Lower lobe of right lung (tissue), 2 donors: ENCODE measurements at regions not wholly inside any gene's neighbourhood (a gene's known extent, or its start where the extent isn't known, plus 50 kb on each side); places are given as distances from the start of the nearest gene placed in this dataset.

Source experiments
- ATAC-seq, 2 donors: fragments of 200-7000 bp; cut with Tn5 transposase; one replicate each; pipeline ENCODE4 v1.9.1; 2020 to 2022; ENCODE audit warnings: mild to moderate bottlenecking in 2 of 2, moderate library complexity in 2 of 2
- DNase-seq: peaks from one replicate; pipeline ENCODE4 v3.0.0-alpha.2; 2020
- H3K27ac ChIP-seq: fragments of 200-600 bp; one replicate; pipeline ENCODE4 v1.8.0; 2022
- H3K27me3 ChIP-seq: fragments of 200-600 bp; one replicate; pipeline ENCODE4 v1.8.0; 2022; ENCODE audit warnings: low read depth
- H3K36me3 ChIP-seq: fragments of 200-600 bp; one replicate; pipeline ENCODE4 v1.8.0; 2022; ENCODE audit warnings: mild to moderate bottlenecking
- H3K4me1 ChIP-seq: fragments of 200-600 bp; one replicate; pipeline ENCODE4 v1.8.0; 2022
- H3K4me3 ChIP-seq: fragments of 200-600 bp; one replicate; pipeline ENCODE4 v1.8.0; 2022; ENCODE audit warnings: mild to moderate bottlenecking
- H3K9me3 ChIP-seq: fragments of 200-600 bp; one replicate; pipeline ENCODE4 v1.8.0; 2022
- intact Hi-C: fragments of 100-400 bp; cut with DNase I; formaldehyde crosslinking; loops from one replicate; pipeline ENCODE4 v1.11.0; 2022
- TF ChIP-seq, protein P1 (sequence below): fragments of 200-600 bp; IDR thresholded peaks from one replicate; pipeline ENCODE4 v1.8.0; 2022; ENCODE audit warnings: antibody characterized with exemption, mild to moderate bottlenecking
- donor health status: DM: no; HTN: yes; CAD: no; lungs with severe emphysema.

DNA sequence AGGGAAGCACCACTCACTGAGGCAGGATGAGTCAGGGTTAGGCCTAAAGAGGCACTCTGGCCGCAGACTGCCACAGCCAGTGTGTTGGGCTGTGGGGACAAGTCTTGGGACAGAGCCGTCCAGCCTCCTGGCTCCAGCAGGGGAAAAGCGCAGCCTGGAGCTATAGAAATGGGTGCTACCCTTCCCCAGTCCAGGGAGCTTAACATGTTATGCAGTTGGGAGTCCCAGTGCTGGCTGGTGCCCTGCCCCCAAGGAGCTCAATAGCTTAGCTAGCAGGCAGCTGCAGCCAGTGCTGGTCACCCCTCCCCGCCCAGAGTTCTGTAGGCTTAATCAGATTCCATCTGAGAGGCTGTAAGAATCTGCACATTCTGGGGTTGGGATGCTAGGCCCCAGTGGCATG is 399.6 kb upstream of the TUSC1 start:
- DNase-seq, result peak; percentile 24
- ATAC-seq, result no peak
- no peaks in the 10 kb centered on the region for H3K4me1 ChIP-seq
- TF ChIP-seq, protein P1, sequence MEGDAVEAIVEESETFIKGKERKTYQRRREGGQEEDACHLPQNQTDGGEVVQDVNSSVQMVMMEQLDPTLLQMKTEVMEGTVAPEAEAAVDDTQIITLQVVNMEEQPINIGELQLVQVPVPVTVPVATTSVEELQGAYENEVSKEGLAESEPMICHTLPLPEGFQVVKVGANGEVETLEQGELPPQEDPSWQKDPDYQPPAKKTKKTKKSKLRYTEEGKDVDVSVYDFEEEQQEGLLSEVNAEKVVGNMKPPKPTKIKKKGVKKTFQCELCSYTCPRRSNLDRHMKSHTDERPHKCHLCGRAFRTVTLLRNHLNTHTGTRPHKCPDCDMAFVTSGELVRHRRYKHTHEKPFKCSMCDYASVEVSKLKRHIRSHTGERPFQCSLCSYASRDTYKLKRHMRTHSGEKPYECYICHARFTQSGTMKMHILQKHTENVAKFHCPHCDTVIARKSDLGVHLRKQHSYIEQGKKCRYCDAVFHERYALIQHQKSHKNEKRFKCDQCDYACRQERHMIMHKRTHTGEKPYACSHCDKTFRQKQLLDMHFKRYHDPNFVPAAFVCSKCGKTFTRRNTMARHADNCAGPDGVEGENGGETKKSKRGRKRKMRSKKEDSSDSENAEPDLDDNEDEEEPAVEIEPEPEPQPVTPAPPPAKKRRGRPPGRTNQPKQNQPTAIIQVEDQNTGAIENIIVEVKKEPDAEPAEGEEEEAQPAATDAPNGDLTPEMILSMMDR, result no peak
- no peaks in the 10 kb centered on the region for H3K27me3 ChIP-seq
- H3K27ac ChIP-seq, result no peak overlapping the region
- no peak overlapping the region for H3K4me3 ChIP-seq
- intact Hi-C loops, result no loop called here
- H3K36me3 ChIP-seq, result no peaks in the 10 kb centered on the region
- H3K9me3 ChIP-seq, result peaks cover 9% of the 10 kb centered on the region

DNA sequence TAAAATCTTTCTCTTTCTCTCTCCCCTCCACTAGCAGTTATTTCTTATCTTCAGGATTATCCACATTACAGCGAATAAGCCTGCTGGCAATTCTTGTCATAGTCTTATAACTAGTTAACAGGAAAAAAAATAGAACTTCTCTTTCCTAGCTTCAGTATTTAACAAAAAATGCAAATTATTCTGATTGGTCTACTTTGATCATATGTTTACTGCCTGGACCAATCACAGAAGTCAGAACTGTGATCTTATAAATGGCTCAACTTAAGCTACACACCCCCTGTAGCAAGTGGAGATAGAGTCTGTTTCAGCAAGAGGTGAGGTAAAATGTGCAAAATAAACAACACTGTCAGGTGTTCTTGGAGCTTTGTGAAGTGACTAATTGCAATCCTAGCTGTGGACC is 389.4 kb upstream of the TUSC1 start:
- Histone ChIP-seq H3K9me3 (peaks cover 7% of the 10 kb centered on the region), H3K4me3 (no peak overlapping the region), H3K4me1 (no peaks in the 10 kb centered on the region), H3K27ac (no peak overlapping the region), H3K36me3 (no peaks in the 10 kb centered on the region), H3K27me3 (no peaks in the 10 kb centered on the region)
- ATAC-seq (no peak), DNase-seq (no peak)
- TF ChIP-seq, protein P1, result no peak
- intact Hi-C loops, result no loop called here

DNA sequence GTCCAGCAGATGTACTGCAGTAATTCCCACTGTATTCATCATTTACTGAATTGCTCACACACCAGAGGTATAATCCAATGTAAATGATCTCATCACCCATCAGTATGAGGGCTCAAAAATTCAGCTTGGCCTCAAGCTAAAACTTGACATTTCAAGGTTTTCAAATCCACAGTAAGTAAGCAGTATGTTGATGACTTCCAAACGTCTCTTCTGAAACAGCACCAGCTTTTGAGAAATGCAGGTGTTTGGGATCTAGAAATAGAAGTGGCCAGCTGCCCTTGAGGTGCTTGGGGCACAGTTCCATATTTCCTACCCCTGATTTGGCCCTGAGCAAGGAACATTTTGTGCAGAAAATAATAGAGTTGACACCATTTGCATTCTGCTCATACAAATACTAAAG is 388.0 kb upstream of the TUSC1 start:
- intact Hi-C loops, result no loop called here

DNA sequence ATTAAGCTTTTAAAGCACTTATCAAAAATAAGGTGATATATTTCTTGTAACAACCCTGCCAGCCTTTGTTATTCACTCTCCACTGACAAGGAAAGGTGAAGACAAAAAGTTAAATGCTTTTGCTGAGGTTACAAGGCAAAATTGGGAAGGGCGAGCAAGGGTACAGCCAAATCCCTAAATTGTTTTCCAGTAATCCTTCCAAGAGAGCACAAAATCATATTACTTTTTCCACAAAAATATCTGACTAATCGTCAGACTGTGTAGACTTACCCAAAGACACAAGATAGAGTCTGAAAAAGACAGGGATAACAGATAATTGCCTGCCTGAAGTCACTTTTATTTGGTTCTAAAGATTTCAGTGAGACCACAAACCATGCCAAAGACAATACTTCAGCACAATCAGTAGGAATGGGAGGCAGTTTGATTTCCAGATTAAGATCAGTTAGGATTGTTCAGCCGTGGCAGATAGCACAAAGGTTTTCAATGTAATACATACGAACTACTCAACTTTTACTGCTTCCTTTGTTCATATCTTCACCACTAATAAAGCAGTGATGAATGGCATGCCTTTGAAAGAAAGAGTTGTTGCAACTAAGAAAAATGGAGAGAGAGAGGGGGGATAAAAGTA is 383.8 kb upstream of the TUSC1 start:
- Histone ChIP-seq H3K27me3 (no peaks in the 10 kb centered on the region), H3K9me3 (no peaks in the 10 kb centered on the region), H3K27ac (no peak overlapping the region), H3K36me3 (no peaks in the 10 kb centered on the region), H3K4me1 (no peaks in the 10 kb centered on the region), H3K4me3 (no peak overlapping the region)
- TF ChIP-seq, protein P1, result no peak
- DNase-seq (no peak), ATAC-seq (no peak)
- intact Hi-C loops, result no loop called here

More for the DNA sequence above, 388.0 kb upstream of the TUSC1 start:
- Histone ChIP-seq H3K4me1 (no peaks in the 10 kb centered on the region), H3K27me3 (no peaks in the 10 kb centered on the region), H3K9me3 (no peaks in the 10 kb centered on the region), H3K36me3 (no peaks in the 10 kb centered on the region), H3K4me3 (no peak overlapping the region), H3K27ac (no peak overlapping the region)
- TF ChIP-seq, protein P1, result no peak
- ATAC-seq (no peak), DNase-seq (no peak)

DNA sequence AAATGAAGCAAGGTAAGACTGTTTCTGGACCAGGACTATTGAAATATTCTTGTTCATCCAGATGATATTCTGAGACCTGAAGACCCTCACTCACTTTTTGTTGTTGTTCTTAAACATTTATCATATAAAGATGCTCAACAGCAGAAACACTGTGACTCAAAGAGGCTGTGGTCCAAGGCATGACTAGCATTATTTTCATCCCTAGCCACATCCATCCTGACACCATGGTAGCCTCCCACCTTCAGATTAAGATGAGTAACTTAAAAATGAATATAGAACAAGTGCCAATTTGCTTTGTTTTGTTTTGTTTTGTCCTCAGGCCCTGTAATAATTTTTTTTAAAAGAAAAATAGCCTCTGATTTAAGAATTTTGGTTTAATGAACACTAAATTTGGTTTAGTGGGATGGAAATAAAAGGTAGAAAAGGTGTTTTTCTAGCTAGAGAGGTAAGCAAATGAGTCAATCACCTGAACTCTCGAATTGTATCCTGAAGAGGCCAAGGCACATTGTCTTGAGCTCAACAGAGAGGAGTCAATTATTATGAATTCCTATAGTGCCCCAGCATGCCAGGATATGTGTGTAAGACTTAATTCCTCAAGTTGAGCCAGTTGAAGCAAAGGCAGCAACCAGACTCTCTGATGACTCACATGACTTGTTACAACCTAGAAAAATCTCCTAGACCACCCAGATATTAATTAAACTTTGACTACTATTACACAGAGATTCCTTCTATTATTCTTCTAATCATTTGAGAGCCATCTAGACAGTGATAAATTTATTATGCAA is 380.1 kb upstream of the TUSC1 start:
- Histone ChIP-seq H3K36me3 (no peaks in the 10 kb centered on the region), H3K27ac (no peak overlapping the region), H3K9me3 (no peaks in the 10 kb centered on the region), H3K27me3 (no peaks in the 10 kb centered on the region), H3K4me3 (no peak overlapping the region), H3K4me1 (no peaks in the 10 kb centered on the region)
- ATAC-seq, result no peak
- intact Hi-C loops, result no loop called here
- no peak for DNase-seq
- TF ChIP-seq, protein P1, result no peak
